Osteoblast (primary cell): ENCODE measurements at regions not wholly inside any gene's neighbourhood (a gene's known extent, or its start where the extent isn't known, plus 50 kb on each side); places are given as distances from the start of the nearest gene placed in this dataset.

Source experiments
- DNase-seq: peaks from one replicate; pipeline ENCODE4 v3.0.0; 2011; ENCODE audit warnings: low spot score, mixed read lengths; ENCODE audit not compliant: insufficient read length; ENCODE audit errors: missing footprints
- H2AFZ ChIP-seq: 2 replicates; pipeline ENCODE4 v1.6.0; 2011; ENCODE audit warnings: mild to moderate bottlenecking, low read length
- H3K27ac ChIP-seq: 2 replicates; pipeline ENCODE4 v1.5.1; 2011; ENCODE audit warnings: mild to moderate bottlenecking, low read depth, low read length, moderate library complexity
- H3K27me3 ChIP-seq: 2 replicates; pipeline ENCODE4 v1.6.0; 2012; ENCODE audit warnings: mild to moderate bottlenecking, control low read depth, inconsistent platforms, low read length, moderate library complexity; ENCODE audit not compliant: insufficient read depth
- H3K36me3 ChIP-seq: 2 replicates; pipeline ENCODE4 v1.5.1; 2011; ENCODE audit warnings: mild to moderate bottlenecking, low read length, control low read depth, moderate library complexity; ENCODE audit not compliant: insufficient read depth
- H3K4me1 ChIP-seq: 2 replicates; pipeline ENCODE4 v1.5.1; 2011; ENCODE audit warnings: mild to moderate bottlenecking, low read length, control low read depth, moderate library complexity; ENCODE audit not compliant: insufficient read depth
- H3K4me2 ChIP-seq: 2 replicates; pipeline ENCODE4 v1.6.0; 2011; ENCODE audit warnings: mild to moderate bottlenecking, low read length; ENCODE audit not compliant: insufficient read depth
- H3K4me3 ChIP-seq: fragments of 200-600 bp; sonication (generic); 3 replicates; pipeline ENCODE4 v1.5.1; 2012; ENCODE audit warnings: mild to moderate bottlenecking, low read length, inconsistent platforms; ENCODE audit not compliant: insufficient read depth
- H3K79me2 ChIP-seq: 2 replicates; pipeline ENCODE4 v1.6.0; 2012; ENCODE audit warnings: mild to moderate bottlenecking, low read length, control low read depth, inconsistent platforms; ENCODE audit not compliant: insufficient read depth
- H3K9me3 ChIP-seq: 2 replicates; pipeline ENCODE4 v1.5.1; 2011; ENCODE audit warnings: low read depth, low read length, control low read depth
- H4K20me1 ChIP-seq: 2 replicates; pipeline ENCODE4 v1.6.0; 2012; ENCODE audit warnings: mild to moderate bottlenecking, low read length, control low read depth; ENCODE audit not compliant: insufficient read depth
- CTCF ChIP-seq: IDR thresholded peaks from 2 replicates; pipeline ENCODE4 v1.5.1; 2011; ENCODE audit warnings: mild to moderate bottlenecking, low read depth, low read length, moderate library complexity; ENCODE audit errors: extremely low read depth

GRCh38 chr13:109426690-109426990 lies 359.7 kb downstream of the IRS2 start:
- Histone ChIP-seq H4K20me1 (no peaks in the 10 kb centered on the region), H2AFZ (no peak overlapping the region), H3K79me2 (no peaks in the 10 kb centered on the region), H3K9me3 (no peaks in the 10 kb centered on the region), H3K27ac (no peak overlapping the region), H3K27me3 (no peaks in the 10 kb centered on the region), H3K4me2 (no peak overlapping the region), H3K36me3 (no peaks in the 10 kb centered on the region), H3K4me1 (no peaks in the 10 kb centered on the region), H3K4me3 (no peak overlapping the region)
- DNase-seq: no peak
- TF ChIP-seq CTCF: no peak

- Histone ChIP-seq H3K27me3 (no peaks in the 10 kb centered on the region), H3K27ac (no peak overlapping the region), H3K4me3 (no peak overlapping the region), H3K9me3 (no peaks in the 10 kb centered on the region), H2AFZ (no peak overlapping the region), H3K4me1 (no peaks in the 10 kb centered on the region), H3K79me2 (no peaks in the 10 kb centered on the region), H4K20me1 (no peaks in the 10 kb centered on the region), H3K36me3 (no peaks in the 10 kb centered on the region), H3K4me2 (no peak overlapping the region)
- TF ChIP-seq CTCF: no peak
- no peak for DNase-seq
These were observed 360.3 kb downstream of the IRS2 start for GRCh38 chr13:109425821-109426689.

GRCh38 chr13:109422161-109422560 lies 364.2 kb downstream of the IRS2 start:
- Histone ChIP-seq H3K4me1 (no peaks in the 10 kb centered on the region), H3K79me2 (no peaks in the 10 kb centered on the region), H3K27me3 (no peaks in the 10 kb centered on the region)

More at GRCh38 chr13:109422161-109422560, 364.2 kb downstream of the IRS2 start:
- H3K4me2 ChIP-seq: no peak overlapping the region
- no peak overlapping the region for H3K27ac ChIP-seq
- H3K4me3 ChIP-seq: no peak overlapping the region
- no peaks in the 10 kb centered on the region for H3K9me3 ChIP-seq
- TF ChIP-seq CTCF: no peak
- no peak for DNase-seq
- peak overlapping the region; percentile 20 for H2AFZ ChIP-seq
- no peaks in the 10 kb centered on the region for H3K36me3 ChIP-seq
- no peaks in the 10 kb centered on the region for H4K20me1 ChIP-seq
